GM19238 (cell line): ENCODE measurements at regions not wholly inside any gene's neighbourhood (a gene's known extent, or its start where the extent isn't known, plus 50 kb on each side); places are given as distances from the start of the nearest gene placed in this dataset.
"Not testable (repeated sequence)": the region's sequence is repeated elsewhere in the genome, so short reads cannot be mapped to it uniquely, and the experiment has no call there.

Experiments used
- DNase-seq: peaks from one replicate; pipeline ENCODE4 v3.0.0; 2011; ENCODE audit warnings: low spot score; ENCODE audit not compliant: insufficient read length

- DNase-seq, result not testable (repeated sequence)
Observed at GRCh38 chrX:138264095-138264494, 447.4 kb downstream of the FGF13 start.

- no peak for DNase-seq
Observed at GRCh38 chrX:138270931-138271330, 440.6 kb downstream of the FGF13 start.

GRCh38 chrX:138282598-138283150, 428.8 kb downstream of the FGF13 start:
- DNase-seq, result not testable (repeated sequence)

GRCh38 chrX:138287205-138287877, 424.2 kb downstream of the FGF13 start:
- DNase-seq, result no peak

GRCh38 chrX:138294951-138295350, 416.6 kb downstream of the FGF13 start:
- DNase-seq, result no peak

GRCh38 chrX:138298268-138298667, 413.2 kb downstream of the FGF13 start:
- no peak for DNase-seq

GRCh38 chrX:138345801-138346200, 365.7 kb downstream of the FGF13 start:
- no peak for DNase-seq

GRCh38 chrX:138349351-138349750, 362.2 kb downstream of the FGF13 start:
- no peak for DNase-seq

GRCh38 chrX:138378876-138379275, 332.6 kb downstream of the FGF13 start:
- DNase-seq, result no peak

GRCh38 chrX:138408101-138408500, 303.4 kb downstream of the FGF13 start:
- DNase-seq, result no peak

GRCh38 chrX:138411048-138411447, 300.5 kb downstream of the FGF13 start:
- DNase-seq, result no peak
